Fibroblast of skin of scalp (primary cell): ENCODE measurements at regions not wholly inside any gene's neighbourhood (a gene's known extent, or its start where the extent isn't known, plus 50 kb on each side); places are given as distances from the start of the nearest gene placed in this dataset.
"Not testable (repeated sequence)": the region's sequence is repeated elsewhere in the genome, so short reads cannot be mapped to it uniquely, and the experiment has no call there.

ENCODE experiments used
- DNase-seq: peaks from one replicate; pipeline ENCODE4 v3.0.0-alpha.2; 2013

DNA sequence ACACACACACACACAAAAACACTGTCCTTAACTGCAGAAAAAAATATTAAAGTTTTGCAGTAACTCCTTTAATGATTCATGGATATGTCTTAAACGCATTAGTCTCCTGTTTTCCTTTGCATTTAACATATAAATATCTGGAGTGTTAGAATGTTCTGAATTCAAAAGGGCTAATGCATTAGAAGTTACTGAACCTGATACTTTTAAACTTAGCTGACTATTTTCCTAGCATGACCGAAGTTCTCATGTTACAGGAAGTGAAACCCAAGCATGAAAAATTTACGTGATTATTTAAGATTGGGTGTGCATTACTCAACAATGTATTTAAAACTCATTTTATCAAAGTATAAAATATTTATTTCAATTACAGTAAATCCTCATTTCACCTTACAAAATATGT is 791.2 kb downstream of the FLRT2 start:
- no peak for DNase-seq

- DNase-seq: not testable (repeated sequence)
Measured at GRCh38 chr14:86312154-86312665, 782.3 kb downstream of the FLRT2 start.

GRCh38 chr14:86311151-86311550 is 781.2 kb downstream of the FLRT2 start:
- no peak for DNase-seq

DNA sequence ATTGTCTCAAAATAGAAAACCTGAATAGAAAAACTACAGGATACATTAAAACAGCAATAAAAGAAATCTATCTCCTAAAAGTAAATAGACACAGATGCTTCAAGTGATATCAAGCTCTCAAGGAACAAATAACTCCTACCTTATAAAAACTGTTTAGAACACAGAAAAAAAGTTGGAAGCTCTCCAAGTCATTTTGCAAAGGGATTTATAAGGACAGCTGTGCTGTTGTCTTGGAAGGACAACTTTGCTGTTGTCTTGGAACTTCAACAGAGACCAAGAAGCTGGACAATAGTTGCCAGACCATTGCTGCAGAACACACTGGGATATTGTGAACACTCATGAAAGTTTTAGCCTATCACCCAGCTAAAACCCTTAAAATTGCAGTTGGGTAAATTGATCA is 780.7 kb downstream of the FLRT2 start:
- no peak for DNase-seq

GRCh38 chr14:86310148-86310547 is 780.2 kb downstream of the FLRT2 start:
- DNase-seq: no peak

GRCh38 chr14:86305058-86305457 is 775.1 kb downstream of the FLRT2 start:
- DNase-seq: peak; percentile 46

DNA sequence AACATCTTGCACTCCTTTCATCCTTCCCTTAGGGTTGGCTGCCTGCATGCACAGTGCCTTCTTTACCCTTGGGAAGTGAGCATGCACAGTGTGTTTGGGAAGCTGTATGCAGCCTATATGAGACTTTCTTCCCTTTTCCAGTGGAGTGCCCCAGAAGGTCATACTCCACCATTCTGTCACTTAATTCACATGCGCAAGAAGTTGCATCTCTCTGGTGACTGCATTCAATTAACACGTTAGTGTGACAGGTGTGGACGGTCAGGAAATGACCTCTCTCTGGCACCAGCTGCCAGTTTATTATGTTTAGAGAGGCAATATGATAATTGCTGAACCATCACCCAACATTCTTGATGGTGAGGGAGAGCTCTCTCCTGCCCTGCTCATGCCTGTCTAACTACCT is 770.0 kb downstream of the FLRT2 start:
- DNase-seq: no peak

- peak; percentile 99 for DNase-seq
Measured at GRCh38 chr14:86296173-86296572, 766.2 kb downstream of the FLRT2 start.

DNA sequence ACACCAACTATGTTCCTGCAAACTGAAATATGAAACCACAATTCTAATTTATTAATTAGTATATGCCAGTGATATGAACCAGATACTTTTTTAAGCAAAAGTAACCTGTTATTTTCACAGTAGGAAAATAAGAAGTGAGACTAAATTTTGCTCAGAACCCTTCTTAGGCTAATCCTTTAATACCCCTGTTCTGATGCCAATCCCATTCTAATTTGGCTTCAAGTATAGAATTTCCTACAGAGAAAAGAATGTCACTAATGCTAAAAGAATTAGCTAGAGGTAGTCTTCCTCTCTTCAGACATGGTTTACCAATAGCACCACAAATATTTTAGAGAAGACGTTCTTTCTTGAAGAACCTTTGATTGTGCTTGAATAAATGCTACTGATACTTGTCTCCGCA is 758.4 kb downstream of the FLRT2 start:
- no peak for DNase-seq

GRCh38 chr14:86279405-86279804 is 749.5 kb downstream of the FLRT2 start:
- no peak for DNase-seq

GRCh38 chr14:86257973-86258372 is 728.0 kb downstream of the FLRT2 start:
- no peak for DNase-seq

GRCh38 chr14:86243158-86243557 is 713.2 kb downstream of the FLRT2 start:
- DNase-seq: no peak

DNA sequence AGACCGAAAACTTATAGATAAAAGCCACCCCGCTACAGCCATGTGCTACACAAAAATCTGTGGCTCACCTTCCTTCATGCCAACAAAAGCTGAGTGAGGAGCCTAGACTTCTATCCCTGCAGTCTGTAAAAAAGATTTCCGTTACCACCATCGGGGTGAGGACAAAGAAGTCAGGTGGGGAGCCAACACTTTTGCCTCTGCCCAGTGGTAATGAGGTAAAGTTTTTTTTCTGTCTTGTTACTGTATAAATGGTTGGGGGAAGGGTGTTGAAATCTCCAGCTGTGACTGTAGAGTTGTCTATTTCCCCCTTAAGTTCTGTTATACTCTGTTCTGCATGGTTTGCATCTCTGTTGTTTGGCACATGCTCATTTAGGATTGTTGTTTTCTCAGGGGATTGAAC is 707.8 kb downstream of the FLRT2 start:
- DNase-seq: no peak

DNA sequence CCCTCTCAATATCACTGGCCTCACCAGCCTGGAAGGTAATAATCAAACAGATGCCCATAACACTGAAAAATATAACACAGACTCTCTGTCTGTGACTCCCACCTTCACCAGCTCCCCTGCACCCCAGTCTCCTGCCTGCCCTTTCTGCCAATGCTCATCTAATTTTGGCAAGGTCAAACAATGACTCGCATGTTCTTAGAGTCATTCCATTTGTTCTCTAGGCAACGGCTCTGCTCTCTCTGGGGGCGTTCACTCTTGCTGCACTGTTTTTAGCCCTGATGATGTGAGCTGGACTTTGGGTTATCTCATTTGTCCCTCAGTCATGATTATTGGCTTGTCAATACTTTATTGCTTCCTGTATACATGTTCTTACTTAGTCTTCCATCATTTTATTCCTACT is 691.8 kb downstream of the FLRT2 start:
- peak; percentile 6 for DNase-seq

DNA sequence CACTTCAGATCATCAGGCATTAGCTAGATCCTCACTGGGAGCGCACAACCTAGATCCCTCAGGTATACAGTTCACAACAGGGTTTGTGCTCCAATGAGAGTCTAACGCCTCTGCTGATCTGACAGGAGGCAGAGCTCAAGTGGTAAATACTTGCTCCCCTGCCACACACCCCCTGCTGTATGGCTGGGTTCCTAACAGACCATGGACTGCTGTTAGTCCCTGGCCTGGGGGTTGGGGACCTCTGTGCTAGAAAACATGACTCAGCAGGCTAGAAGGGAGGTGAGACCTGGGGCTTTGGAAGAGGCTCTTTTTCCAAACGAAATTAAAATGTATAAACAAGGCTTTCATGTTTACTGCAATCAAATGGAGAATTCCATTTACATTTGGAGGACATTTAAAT is 691.1 kb downstream of the FLRT2 start:
- peak; percentile 13 for DNase-seq

DNA sequence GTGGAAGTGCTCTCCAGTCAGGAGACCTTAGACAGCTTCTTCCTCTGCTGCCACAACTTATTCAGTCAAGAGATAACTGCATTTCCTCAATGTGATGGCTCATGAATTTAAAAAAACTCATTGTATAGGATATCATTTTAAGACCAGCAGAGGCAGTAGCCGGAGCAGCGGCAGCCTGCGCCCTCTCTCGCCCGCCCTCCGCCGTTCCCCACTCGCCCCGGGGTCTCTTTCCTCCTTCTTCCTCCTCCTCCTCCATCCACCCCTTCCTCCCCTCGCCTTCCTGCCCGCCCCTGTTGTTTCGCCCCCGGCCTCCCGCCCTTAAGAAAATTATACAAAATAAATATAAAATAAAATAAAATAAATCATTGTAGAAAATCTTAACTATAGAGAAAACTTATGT is 687.6 kb downstream of the FLRT2 start:
- no peak for DNase-seq

GRCh38 chr14:86203843-86204242 is 673.9 kb downstream of the FLRT2 start:
- DNase-seq: no peak

DNA sequence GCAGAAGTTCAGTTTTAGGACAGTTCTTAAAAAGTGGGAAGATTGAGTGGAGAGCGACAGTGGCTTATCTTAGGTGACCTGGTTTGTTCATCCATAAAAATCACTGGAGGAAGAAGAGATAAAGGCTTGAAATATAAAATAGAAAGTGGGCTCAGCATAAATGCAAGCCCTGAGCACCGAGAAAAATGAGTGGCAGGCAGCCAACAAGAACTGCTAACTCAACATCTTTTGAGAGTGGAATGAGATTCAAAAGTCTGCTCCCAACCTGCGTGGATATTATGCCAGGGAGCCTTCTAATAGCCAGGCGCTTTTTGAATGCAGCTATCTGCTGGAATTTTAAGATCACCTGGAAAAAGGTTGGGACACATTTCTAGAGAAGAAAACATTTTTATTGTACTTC is 666.5 kb downstream of the FLRT2 start:
- no peak for DNase-seq

DNA sequence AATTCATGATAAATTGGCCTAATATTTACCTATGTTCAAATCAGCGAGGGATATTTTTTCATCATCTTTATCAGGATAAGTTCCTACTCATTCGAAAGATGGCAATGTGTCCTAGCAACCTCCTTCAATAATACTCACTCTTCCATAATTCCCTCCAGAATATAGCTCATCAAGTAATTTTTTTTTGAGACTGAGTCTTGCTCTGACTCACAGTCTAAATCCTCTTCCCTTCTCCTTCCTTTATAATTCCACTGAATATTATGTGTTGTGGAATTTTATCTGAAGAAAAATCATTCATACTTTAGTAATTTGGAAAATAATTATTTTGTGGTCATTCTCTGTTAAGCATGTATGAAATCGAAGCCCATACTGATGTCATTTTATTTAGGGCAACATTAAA is 663.8 kb downstream of the FLRT2 start:
- peak; percentile 21 for DNase-seq

DNA sequence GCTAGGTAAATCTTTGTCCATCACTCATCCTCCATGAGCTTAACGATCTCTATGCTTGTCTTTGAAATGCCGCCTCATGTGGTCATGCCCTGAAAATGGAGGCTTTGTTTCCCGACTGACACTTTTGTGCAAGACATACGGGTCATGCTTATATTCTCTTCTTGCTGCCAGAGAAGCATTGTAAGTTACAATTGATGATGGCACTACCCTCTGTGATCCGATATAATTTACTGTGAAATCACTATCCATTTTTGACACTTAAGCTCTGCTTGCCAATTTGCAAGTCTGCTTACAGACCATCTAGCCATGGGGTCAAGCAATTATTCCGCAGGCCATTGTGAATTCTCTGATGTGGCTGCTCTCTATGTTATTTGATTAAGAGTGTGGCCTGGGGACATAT is 650.0 kb downstream of the FLRT2 start:
- DNase-seq: no peak

GRCh38 chr14:86168371-86168770 is 638.4 kb downstream of the FLRT2 start:
- no peak for DNase-seq

DNA sequence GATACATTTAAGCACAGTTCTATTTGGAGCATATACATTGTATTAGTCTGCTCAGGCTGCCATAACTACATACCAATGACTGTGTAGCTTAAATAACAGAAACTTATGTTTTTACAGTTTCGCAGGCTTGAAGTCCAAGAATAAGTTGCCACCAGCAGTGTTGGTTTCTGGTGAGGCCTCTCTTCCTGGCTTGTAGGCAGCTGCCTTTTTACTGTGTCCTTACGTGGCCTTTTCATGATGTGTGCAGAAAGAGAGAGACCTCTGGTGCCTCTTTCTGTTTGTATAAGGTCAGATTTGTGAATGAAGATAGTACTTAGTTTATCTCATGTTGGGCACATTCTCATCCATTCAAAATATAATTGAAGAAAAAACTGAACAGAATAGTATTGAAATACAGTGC is 636.6 kb downstream of the FLRT2 start:
- no peak for DNase-seq

- no peak for DNase-seq
Measured at GRCh38 chr14:86153480-86153879, 623.5 kb downstream of the FLRT2 start.

- peak; percentile 6 for DNase-seq
Measured at GRCh38 chr14:86143248-86143647, 613.3 kb downstream of the FLRT2 start.

GRCh38 chr14:86141966-86142365 is 612.0 kb downstream of the FLRT2 start:
- no peak for DNase-seq

DNA sequence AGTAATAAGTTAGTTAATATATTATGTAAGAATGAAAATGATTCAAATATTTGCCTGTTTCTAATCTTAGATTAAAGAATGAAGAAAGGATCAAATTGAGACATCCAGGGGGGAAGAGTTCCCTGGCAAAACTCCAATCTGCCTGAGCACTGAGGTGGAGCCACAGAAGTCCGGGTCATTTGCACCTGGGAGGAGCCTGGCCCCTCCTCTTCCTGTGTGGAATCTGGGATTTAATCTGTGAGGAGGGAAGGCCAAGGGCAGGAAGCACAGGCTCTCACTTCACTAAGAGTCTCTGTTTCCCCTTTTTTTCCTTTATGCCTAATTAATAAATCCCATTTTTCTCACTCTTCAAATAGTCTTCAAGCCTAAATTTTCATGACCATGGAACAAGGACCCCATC is 599.5 kb downstream of the FLRT2 start:
- DNase-seq: no peak
